HG02763 (cell line): ENCODE measurements at regions not wholly inside any gene's neighbourhood (a gene's known extent, or its start where the extent isn't known, plus 50 kb on each side); places are given as distances from the start of the nearest gene placed in this dataset.
"Not testable (repeated sequence)": the region's sequence is repeated elsewhere in the genome, so short reads cannot be mapped to it uniquely, and the experiment has no call there.

Source experiments
- ATAC-seq: cut with Tn5 transposase; IDR thresholded peaks from one replicate; pipeline ENCODE4 v1.9.1; 2021; ENCODE audit warnings: mild to moderate bottlenecking, moderate library complexity; ENCODE audit not compliant: unreplicated experiment

DNA sequence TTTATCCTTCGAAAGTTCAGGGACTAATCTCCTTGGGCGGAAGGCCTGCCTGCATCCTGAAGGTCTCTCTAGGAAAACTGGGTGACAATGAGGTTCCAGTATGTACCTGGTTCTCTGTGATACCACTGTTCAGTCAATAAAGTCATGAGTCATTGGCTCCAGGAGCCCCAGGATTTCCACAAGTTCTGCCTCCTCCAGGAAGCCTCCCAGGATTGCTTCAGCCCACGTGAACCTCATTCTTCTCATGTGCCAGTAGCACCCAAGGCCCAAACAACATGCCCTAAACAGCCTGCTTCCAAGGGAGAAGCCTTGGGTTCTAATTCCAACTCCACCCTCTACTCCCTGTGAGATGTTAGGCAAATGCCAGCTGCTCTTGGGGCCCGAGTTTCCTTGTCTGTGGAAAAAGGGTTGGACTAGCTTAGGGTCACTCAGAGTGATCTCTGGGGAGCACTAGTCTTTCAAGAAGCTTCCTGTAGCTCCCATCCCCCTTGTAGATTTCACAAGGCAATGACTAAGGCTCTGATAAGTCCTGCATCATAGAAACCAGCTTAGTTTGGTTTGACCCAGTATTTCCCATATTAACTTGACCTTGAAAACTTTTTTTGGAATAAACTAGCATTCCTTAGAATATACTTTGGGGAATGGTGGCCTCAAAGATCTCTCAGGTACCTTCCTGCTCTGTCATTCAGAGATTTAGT is 118.3 kb upstream of the ATP2B2 start:
- ATAC-seq: no peak

DNA sequence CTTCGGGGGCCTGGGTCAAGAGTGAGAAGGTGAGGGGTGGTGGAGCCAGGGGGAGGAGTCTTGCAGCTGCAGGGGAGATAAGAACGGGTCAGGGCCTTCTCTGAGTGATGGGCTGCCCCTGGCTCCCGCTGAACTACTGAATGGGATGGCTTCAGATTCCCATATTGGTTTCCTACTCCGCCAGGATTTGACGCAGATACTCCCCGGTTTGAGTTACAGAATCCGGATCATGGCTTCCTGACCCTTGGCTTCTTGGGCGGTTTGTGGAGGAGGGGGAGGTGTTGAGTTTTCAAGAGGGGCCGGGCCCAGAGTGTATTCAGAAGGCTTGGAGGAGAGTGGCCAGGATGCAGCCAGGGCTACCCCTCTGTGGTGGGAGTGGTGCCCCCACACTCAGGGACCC is 119.9 kb upstream of the ATP2B2 start:
- ATAC-seq: no peak

DNA sequence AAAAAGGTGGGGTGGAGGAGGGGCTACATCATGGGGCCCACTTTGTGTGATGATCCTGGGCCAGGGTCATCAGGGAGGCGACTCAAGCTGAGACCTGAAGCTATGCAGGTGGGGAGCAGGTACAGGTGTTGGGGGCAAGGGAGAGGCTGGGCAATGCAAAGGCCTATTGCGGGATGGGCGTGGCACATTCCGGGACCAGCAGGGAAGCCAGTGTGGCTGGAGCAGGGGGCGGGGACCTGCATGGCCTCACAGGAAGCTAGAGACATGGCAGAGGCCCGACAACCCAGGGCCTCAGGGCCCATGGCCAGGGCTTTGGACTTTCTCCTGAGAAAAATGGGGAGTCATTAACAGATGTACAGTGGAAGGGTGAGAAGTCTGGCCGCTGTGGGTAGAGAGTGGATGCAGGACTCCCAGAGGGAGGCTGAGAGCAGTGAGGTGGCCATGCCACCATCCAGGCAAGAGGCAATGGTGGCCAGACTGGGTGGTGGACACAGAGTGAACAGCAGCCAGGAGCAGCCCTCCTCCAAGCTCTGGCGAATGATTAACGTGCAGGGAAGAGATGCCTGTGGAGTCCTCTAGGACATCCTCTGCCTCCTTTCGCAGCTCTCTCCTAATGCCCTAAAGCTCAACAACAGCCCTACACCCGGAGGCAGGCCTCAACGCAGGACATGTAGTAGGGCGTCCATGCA is 122.6 kb upstream of the ATP2B2 start:
- ATAC-seq: no peak

DNA sequence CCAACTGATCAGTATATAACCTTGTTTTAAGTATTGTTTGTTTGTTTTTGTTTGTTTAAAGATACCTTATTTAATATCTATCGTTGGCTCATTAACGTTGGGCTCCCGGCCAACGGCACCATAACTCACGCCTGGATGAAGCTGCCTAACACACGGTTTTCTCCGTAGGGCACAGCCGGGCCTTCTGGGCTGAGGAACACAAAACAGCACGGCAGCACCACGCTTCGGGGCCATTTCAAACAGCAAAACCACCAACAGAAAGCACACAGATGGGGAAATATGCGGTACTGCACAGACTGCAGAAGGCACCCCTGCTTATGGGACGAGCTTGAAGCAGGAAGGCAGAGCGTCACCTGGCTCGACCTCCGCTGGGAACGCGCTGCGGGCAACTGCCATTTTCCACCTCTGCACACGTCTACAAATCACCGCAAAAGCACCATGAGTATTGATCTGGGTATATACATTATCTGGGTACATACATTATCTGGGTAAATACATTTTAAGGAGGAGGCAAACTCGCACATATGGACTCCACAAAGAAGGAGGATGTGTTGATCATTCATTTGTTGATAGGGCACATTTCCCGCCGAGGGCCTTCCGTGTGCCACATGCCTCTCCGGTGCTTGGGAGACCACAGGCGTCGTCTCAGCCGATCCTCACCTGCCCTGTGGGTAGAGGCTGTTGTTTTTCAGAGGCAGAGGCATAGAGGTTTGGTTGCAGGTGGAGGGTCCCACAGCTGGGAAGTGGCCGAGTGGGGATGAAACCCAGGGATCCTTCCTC is 123.7 kb upstream of the ATP2B2 start:
- ATAC-seq: no peak

DNA sequence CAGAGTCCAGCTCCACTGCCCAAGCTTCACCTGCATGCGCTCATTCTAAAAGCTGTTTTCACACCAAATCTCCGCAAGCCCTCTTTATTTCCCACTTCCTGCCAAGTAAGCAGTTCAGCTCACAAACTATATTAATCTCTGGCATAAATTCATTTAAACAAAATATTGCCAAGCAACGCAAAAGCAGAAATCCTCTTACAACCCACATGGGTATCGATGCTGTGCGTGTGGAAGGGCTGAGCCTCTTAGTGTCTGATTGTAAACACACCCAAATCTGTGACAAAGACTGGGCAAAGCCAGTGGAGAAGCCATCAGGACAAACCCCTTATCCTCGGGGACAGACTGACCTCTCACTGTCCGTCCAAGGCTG is 124.3 kb upstream of the ATP2B2 start:
- ATAC-seq: no peak

DNA sequence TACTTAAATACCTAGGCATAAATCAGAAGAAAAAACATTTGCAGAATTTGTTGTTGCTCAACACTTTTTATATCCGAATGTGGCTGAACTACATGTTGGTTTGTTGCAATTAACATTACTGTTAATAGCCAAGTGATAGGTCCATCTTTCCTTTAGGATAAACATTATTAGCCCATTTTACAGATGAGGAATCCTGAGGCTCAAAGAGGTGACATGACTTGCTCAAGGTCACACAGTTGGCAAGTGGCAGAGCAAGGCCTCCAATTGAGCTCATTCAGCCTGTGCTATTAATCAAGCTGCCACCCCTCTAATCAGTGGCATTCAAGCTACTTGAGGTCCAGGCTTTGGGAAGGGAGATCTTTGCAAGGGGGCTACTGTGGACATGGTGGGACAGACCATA is 125.8 kb upstream of the ATP2B2 start:
- no peak for ATAC-seq

DNA sequence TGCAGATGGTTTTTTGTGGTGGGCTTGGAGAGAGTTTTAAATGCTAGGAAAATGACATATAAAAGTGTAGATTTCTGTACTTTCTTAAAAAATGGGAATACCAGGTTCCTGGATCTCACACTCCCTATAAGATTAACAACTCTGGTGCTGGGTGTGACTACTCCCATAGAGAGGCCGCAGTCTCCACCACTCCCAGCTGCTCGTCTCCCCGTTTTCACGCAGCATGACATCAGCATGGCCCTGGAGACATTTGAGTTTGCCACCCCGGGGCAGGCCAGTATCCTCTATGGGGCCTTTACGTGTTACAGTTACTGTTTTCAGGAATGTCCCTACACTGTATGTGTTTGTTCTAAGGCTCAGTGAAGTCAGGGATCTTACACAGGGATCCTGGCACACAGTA is 126.7 kb upstream of the ATP2B2 start:
- ATAC-seq: no peak

DNA sequence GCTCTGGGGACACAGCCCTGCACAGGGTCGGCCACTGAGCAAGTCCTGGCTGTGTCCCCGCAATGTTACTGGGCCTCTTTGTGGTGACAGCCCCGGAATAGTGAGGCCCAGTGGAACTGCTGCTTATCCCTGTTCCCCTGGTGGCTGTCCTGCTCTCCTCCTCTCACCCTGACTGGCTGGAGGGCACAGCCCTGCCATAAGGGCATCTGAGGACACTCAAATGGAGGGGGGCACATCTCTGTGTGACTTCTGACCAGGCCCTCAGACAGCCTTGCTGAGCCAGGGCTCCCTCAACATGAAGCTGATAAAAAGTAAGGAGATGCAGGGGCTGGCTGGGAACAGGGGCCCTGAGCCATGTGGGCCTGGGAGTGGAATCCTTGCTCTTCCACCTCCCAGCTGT is 127.4 kb upstream of the ATP2B2 start:
- no peak for ATAC-seq

DNA sequence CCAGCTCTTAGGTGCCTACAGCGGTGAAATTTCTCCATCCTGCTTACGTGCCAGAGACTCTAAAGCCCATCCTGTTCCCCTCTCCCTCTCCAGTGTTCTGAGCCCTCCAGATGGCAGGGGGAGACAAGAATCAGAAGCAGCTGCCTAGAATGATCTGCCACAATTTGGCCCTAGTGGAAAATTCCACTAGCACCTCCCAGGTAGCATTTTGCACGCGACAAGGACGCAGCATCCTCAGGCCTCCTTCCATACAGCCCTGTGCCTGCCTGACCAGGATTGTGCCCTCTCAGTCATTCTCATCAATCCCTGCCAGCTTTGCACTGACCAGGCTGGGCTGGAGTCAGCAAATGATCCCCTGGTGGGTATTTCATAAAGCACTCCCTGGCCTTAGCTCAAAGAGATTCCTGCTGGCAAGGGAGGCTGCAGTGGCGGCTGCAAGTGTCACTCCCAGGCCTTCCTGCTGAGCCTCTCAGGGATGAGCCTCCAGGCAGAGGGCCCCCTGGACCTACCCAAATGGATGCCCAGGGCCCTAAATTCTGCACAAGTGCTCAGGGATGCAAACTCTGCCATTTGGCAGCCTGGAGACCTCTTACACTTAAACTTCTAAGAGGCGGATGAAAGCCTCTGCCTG is 130.2 kb upstream of the ATP2B2 start:
- ATAC-seq: no peak

DNA sequence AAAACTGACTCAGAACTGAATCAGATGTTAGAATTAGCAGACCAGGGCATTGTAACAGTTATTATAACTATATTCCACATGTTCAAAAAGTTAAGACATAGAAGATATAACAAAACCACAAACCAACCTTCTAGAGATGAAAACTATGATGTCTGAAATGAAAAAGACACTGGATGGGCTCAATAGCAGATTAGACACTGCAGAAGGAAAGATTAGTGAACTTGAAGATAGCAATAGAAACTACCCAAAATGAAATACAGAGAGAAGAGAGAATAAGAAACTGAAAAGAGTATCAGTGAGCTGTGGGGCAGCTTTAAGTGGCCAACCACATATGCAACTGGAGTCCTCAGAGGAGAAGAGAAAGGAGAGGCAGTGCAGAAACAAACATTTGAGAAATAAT is 132.0 kb upstream of the ATP2B2 start:
- no peak for ATAC-seq

DNA sequence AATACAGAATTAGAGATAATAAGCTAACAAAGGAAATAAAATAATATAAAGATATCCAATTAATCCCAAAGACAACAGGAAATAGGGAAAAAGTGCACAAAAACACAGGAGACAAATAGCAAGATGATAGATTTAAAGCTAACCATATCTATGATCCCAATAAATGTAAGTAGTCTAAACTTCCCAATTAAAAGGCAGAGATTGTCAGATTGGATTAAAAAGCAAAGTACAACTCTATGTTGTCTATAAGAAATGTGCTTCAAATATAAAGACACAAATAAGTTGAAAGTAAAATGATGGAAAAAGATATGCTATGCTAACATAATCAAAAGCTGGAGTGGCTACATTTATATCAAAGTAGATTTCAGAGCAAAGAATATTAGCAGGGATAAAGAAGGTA is 133.1 kb upstream of the ATP2B2 start:
- ATAC-seq: no peak

DNA sequence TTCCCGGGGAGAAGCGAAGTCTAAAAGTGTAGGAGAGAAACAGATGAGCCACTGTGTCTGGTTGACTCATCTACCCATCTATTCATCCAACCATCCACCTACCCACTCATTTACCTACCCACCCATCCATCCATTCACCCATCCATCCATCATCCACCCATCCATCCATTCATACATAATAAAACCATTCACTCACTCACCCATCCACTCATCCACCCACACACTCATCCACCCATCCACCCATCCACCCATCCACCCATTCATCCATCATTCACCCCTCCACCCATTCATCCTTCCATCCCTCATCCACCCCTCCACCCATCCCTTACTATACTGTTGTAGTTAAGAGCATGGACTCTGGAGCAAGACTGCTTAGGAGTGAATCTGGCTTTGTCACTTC is 136.4 kb upstream of the ATP2B2 start:
- ATAC-seq: no peak

DNA sequence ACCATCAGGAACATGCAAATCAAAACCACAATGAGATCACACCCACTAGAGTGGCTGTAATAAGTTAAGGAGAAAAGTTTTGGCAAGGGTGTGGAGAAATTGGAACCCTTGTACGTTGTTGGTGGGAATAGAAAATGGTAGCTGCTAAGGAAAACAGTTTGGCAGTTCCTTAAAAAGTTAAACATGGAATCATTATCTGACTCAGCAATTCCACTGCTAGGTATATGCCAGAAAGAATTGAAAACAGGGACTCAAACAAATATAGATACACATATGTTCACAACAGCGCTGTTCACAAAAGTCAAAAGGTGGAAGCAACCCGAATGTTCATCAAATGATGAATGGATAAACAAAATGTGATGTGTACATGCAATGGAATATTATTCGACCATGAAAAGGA is 138.8 kb upstream of the ATP2B2 start:
- no peak for ATAC-seq

DNA sequence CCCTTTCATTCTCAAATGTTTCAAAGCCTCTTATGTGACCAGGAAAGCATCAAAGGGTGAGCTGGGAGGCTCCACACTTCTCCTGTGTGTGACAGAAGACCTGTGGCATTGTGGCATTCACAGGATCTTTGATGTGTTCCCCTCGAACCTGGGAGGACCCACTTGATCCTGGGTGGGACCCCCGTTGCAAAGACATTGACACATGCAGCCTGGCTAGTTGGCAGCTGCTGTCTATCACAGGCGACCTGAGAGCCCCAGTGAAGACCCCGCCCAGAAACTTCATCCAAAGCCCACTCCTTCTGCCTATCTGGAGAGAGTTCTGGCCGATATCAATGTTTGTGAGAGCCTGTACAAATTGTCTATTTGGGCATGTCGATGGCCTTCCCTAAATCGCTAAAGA is 140.4 kb upstream of the ATP2B2 start:
- no peak for ATAC-seq

DNA sequence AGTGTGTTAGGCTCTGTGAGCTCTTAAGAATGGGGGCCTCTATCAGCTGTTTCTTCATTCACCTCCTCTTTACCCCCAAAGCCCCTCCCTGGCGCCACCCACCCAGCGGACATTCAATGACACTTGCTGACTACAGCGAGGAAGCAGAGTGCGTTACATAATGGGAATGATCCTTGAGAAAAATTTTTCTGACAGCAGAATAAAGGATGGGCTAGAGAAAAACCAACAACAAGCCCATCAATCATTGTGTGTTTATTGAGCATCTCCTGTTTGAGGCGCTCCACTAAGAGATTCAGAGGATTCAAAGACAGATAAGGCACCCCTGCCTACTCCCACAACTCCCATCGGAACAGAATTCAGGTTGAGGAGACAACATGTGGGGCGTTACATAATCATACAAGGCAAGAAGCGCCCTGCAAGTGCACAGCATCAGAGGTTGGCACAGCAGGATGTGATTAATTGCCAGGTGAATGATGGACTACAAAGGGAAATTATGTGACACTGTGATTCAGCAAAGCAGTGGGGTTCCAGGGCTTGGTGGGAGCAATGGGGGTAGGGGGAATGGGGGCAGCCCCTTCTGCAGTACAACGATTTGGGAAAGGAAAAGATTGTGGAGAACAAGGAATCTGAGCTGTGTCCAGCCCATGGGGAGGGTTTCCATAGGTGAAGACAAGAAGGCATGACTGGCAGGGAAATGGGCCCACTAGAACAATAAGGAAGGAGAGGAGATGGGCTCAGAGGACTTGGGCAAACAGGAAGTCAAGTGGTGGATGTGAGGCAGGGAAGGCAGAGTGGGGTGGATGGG is 141.3 kb upstream of the ATP2B2 start:
- no peak for ATAC-seq

DNA sequence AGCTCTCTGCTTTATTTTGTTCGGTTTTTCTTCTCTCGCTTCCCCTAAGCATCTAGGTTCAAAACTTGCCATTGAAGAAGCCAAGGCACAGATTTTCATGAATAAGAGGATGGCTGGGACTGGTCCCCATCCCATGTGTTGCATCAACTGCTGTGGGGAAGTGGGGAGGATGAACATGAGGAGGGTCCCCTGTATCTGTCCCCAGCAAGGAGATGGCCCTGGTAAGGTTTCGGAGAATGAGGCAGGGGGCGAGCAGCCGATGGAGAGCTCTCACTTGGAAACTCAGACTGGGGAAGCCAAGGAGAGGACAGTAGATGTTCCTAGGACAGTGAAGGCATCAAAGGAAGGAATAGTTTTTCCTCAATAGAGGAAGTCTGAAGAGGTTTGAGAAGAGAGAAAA is 142.0 kb upstream of the ATP2B2 start:
- ATAC-seq: no peak

DNA sequence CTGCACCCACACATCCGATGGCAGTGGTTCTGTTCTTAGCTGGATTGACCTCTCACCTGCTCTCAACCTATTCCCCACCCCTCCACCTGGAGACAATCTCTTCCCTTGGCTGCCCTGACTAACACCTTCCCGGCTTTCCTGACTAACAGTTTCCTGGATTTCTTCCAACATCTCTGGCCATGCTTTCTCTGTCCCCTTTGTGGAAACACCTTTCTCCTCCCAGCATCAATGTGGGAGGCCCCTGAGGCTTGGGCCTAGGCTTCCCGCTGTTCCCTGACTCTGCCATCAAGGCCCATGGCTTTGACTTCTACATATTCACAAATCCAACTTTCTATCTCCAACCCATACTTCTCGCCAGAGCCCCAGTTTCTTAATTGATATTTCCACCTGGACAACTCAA is 142.8 kb upstream of the ATP2B2 start:
- ATAC-seq: no peak

DNA sequence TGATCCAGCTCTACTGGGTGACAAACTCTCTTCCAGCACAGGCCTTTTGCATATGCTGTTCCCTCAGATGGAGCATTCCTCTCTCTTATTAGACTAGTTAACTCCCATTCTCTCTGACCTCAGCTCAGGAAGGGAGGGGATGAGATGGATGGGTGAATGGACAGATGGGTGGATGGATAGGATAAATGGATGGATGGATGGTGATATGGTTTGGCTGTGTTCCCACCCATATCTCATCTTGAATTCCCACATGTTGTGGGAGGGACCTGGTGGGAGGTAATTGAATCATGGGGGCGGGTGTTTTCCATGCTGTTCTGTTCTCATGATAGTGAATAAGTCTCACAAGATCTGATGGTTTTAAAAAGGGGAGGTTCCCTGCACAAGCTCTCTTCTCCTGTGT is 144.1 kb upstream of the ATP2B2 start:
- not testable (repeated sequence) for ATAC-seq

DNA sequence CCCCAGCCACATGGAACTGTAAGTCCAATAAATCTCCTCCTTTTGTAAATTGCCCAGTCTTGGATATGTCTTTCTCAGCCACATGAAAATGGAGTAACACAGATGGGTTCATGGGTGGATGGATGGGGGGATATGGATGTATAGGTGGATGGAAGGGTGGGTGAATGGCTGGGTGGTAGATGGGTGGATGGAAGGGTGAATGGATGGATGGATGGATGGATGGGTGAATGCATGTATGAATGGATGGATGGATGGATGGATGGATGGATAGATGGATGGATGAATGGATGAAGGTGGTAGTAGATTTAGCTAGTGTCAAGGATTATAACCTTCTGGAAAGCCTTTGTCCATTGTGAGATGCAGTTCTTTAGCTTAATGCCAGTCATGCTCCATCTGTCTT is 146.1 kb upstream of the ATP2B2 start:
- ATAC-seq: no peak

DNA sequence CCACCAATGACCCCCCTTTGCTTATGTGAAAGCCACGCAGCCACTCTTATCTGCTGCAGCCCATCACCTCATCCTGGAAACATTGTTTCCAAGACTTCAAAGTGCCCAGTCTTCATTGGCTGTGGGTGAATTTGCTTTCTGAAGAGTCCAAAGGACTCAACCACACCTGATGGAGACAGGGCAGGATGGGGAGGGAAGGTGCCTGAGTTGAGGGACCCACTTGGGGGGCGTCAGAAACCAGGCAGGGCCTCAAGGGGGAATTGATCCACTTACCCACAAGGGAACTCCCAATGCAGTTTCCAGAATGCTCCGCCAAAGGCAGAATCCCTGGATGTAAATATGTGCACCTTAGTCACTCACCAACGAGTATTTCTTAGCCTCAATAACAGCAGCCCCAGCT is 147.9 kb upstream of the ATP2B2 start:
- no peak for ATAC-seq
